ENCODE measurements at regions not wholly inside any gene's neighbourhood (a gene's known extent, or its start where the extent isn't known, plus 50 kb on each side); places are given as distances from the start of the nearest gene placed in this dataset.

- no peak for DNase-seq (ENCODE audit: low read depth)
- H3K4me3 ChIP-seq (ENCODE audit: low read length) = no peak overlapping the region
- TF ChIP-seq CTCF (conservative IDR thresholded peaks at IDR 0.05; ENCODE audit: low read depth, low read length) = no peak
Observed at GRCh38 chr1:58011978-58012377, 534.5 kb downstream of the OMA1 start.

- H3K4me3 ChIP-seq (ENCODE audit: low read length) = no peak overlapping the region
- DNase-seq (ENCODE audit: low read depth) = no peak
- no peak for TF ChIP-seq CTCF (conservative IDR thresholded peaks at IDR 0.05; ENCODE audit: low read depth, low read length)
Observed at GRCh38 chr1:58006421-58007046, 540.0 kb downstream of the OMA1 start.

GRCh38 chr1:58005212-58005611 lies 541.3 kb downstream of the OMA1 start:
- no peak for TF ChIP-seq CTCF (conservative IDR thresholded peaks at IDR 0.05; ENCODE audit: low read depth, low read length)
- DNase-seq (ENCODE audit: low read depth) = no peak
- no peak overlapping the region for H3K4me3 ChIP-seq (ENCODE audit: low read length)

GRCh38 chr1:58003988-58004387 lies 542.5 kb downstream of the OMA1 start:
- no peak for DNase-seq (ENCODE audit: low read depth)
- TF ChIP-seq CTCF (conservative IDR thresholded peaks at IDR 0.05; ENCODE audit: low read depth, low read length) = no peak
- no peak overlapping the region for H3K4me3 ChIP-seq (ENCODE audit: low read length)

- H3K4me3 ChIP-seq (ENCODE audit: low read length) = no peak overlapping the region
- DNase-seq (ENCODE audit: low read depth) = no peak
- no peak for TF ChIP-seq CTCF (conservative IDR thresholded peaks at IDR 0.05; ENCODE audit: low read depth, low read length)
Observed at GRCh38 chr1:58003059-58003458, 543.5 kb downstream of the OMA1 start.

- no peak for TF ChIP-seq CTCF (conservative IDR thresholded peaks at IDR 0.05; ENCODE audit: low read depth, low read length)
- no peak overlapping the region for H3K4me3 ChIP-seq (ENCODE audit: low read length)
- DNase-seq (ENCODE audit: low read depth) = no peak
Observed at GRCh38 chr1:58000821-58001220, 545.7 kb downstream of the OMA1 start.

GRCh38 chr1:58000116-58000515 lies 546.4 kb downstream of the OMA1 start:
- H3K4me3 ChIP-seq (ENCODE audit: low read length) = no peak overlapping the region
- TF ChIP-seq CTCF (conservative IDR thresholded peaks at IDR 0.05; ENCODE audit: low read depth, low read length) = no peak
- no peak for DNase-seq (ENCODE audit: low read depth)

All from retinal pigment epithelial cell (primary cell).